ENCODE measurements at regions not wholly inside any gene's neighbourhood (a gene's known extent, or its start where the extent isn't known, plus 50 kb on each side); places are given as distances from the start of the nearest gene placed in this dataset.

- DNase-seq: no peak
Observed at GRCh38 chr11:20311444-20311843, 52.1 kb upstream of the HTATIP2 start.

GRCh38 chr11:20310596-20311394 is 52.7 kb upstream of the HTATIP2 start:
- no peak for DNase-seq

GRCh38 chr11:20310137-20310536 is 53.4 kb upstream of the HTATIP2 start:
- DNase-seq: no peak

GRCh38 chr11:20309231-20310025 is 54.1 kb upstream of the HTATIP2 start:
- DNase-seq: no peak

GRCh38 chr11:20308601-20309000 is 54.9 kb upstream of the HTATIP2 start:
- DNase-seq: no peak

GRCh38 chr11:20303391-20303965 is 60.0 kb upstream of the HTATIP2 start:
- DNase-seq: no peak

GRCh38 chr11:20293992-20294391 is 69.5 kb upstream of the HTATIP2 start:
- DNase-seq: no peak

- no peak for DNase-seq
Observed at GRCh38 chr11:20293531-20293930, 70.0 kb upstream of the HTATIP2 start.

GRCh38 chr11:20289732-20290131 is 73.8 kb upstream of the HTATIP2 start:
- DNase-seq: no peak

- DNase-seq: no peak
Observed at GRCh38 chr11:20283475-20283874, 80.0 kb upstream of the HTATIP2 start.

- DNase-seq: no peak
Observed at GRCh38 chr11:20278727-20279126, 84.8 kb upstream of the HTATIP2 start.

GRCh38 chr11:20277014-20277413 is 86.5 kb upstream of the HTATIP2 start:
- no peak for DNase-seq

- DNase-seq: no peak
Observed at GRCh38 chr11:20275987-20276965, 87.2 kb upstream of the HTATIP2 start.

- no peak for DNase-seq
Observed at GRCh38 chr11:20274031-20274430, 89.5 kb upstream of the HTATIP2 start.

- DNase-seq: peak; percentile 41
Observed at GRCh38 chr11:20261526-20261925, 101.3 kb upstream of the DBX1 start.

- DNase-seq: no peak
Observed at GRCh38 chr11:20260307-20260706, 100.0 kb upstream of the DBX1 start.

- DNase-seq: no peak
Observed at GRCh38 chr11:20259506-20259905, 99.2 kb upstream of the DBX1 start.

- DNase-seq: no peak
Observed at GRCh38 chr11:20258376-20258895, 98.2 kb upstream of the DBX1 start.

GRCh38 chr11:20256925-20257324 is 96.7 kb upstream of the DBX1 start:
- DNase-seq: no peak

- DNase-seq: no peak
Observed at GRCh38 chr11:20253796-20254195, 93.5 kb upstream of the DBX1 start.

- DNase-seq: no peak
Observed at GRCh38 chr11:20251496-20251895, 91.2 kb upstream of the DBX1 start.

GRCh38 chr11:20250644-20251247 is 90.5 kb upstream of the DBX1 start:
- DNase-seq: no peak

Measured in left hindlimb (tissue), 1 donor.